GM12864 (cell line): ENCODE measurements at regions not wholly inside any gene's neighbourhood (a gene's known extent, or its start where the extent isn't known, plus 50 kb on each side); places are given as distances from the start of the nearest gene placed in this dataset.
"Not testable (repeated sequence)": the region's sequence is repeated elsewhere in the genome, so short reads cannot be mapped to it uniquely, and the experiment has no call there.

Experiments used
- DNase-seq: peaks from one replicate; pipeline ENCODE4 v3.0.0-alpha.2; 2011; ENCODE audit warnings: low read depth
- H3K4me3 ChIP-seq: 2 replicates; pipeline ENCODE4 v1.5.1; 2011; ENCODE audit warnings: mild to moderate bottlenecking, low read depth, low read length, control low read depth
- TF ChIP-seq, protein P1 (sequence below): IDR thresholded peaks from 2 replicates; pipeline ENCODE4 v1.5.1; 2011; ENCODE audit warnings: low read depth, mild to moderate bottlenecking, moderate library complexity, low read length, control low read depth, inconsistent platforms; ENCODE audit errors: missing control alignments

GRCh38 chr2:52036853-52037252, 1004.9 kb upstream of the NRXN1 start:
- no peak for DNase-seq
- H3K4me3 ChIP-seq, result no peak overlapping the region
- TF ChIP-seq, protein P1, sequence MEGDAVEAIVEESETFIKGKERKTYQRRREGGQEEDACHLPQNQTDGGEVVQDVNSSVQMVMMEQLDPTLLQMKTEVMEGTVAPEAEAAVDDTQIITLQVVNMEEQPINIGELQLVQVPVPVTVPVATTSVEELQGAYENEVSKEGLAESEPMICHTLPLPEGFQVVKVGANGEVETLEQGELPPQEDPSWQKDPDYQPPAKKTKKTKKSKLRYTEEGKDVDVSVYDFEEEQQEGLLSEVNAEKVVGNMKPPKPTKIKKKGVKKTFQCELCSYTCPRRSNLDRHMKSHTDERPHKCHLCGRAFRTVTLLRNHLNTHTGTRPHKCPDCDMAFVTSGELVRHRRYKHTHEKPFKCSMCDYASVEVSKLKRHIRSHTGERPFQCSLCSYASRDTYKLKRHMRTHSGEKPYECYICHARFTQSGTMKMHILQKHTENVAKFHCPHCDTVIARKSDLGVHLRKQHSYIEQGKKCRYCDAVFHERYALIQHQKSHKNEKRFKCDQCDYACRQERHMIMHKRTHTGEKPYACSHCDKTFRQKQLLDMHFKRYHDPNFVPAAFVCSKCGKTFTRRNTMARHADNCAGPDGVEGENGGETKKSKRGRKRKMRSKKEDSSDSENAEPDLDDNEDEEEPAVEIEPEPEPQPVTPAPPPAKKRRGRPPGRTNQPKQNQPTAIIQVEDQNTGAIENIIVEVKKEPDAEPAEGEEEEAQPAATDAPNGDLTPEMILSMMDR, result no peak

GRCh38 chr2:52036024-52036423, 1004.1 kb upstream of the NRXN1 start:
- DNase-seq, result no peak
- no peak overlapping the region for H3K4me3 ChIP-seq
- TF ChIP-seq, protein P1, result no peak

DNA sequence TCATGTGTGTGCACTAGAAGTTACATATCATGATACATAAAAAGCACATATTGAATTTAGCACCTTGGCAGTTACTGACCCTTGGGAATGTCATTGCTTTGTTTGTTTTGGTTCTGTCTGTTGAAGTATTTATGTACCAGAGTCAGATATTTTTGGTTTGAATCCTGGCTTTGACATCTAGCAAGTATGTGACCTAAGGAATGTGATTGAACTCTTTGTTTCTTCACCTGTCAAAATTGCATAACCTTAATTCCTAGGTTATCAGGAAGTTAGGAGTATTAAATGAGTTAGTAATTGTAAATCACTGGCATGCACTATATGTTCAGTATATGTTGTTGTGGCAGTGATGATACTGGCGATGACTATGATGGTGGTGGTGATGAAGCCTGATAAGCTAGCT, 1003.5 kb upstream of the NRXN1 start:
- DNase-seq, result no peak
- TF ChIP-seq, protein P1, result no peak

GRCh38 chr2:52034706-52035105, 1002.8 kb upstream of the NRXN1 start:
- TF ChIP-seq, protein P1, result no peak
- no peak overlapping the region for H3K4me3 ChIP-seq
- DNase-seq, result no peak

More for the DNA sequence above, 1003.5 kb upstream of the NRXN1 start:
- no peak overlapping the region for H3K4me3 ChIP-seq

DNA sequence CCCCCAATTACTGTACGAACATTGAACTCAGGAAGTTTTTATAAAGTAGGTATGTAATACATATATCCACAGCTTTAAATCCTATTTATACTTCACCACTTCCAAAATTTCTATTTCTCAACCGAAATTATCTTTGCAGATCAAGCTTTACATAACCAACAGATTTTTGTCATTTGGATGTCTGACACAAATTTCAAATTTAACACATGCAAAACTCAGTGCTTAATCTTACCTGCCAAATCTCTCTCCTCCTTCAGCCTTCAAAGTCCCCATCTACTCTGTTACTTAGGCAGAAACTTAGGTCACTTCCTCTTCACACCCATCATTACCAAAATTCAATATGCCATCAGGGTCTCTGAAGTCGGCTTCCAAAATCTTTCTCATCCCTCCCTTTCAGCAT, 990.1 kb upstream of the NRXN1 start:
- DNase-seq, result no peak
- H3K4me3 ChIP-seq, result no peak overlapping the region
- TF ChIP-seq, protein P1, result no peak

- no peak overlapping the region for H3K4me3 ChIP-seq
- no peak for DNase-seq
- TF ChIP-seq, protein P1, result no peak
Observed at GRCh38 chr2:52017646-52018235, 985.8 kb upstream of the NRXN1 start.

DNA sequence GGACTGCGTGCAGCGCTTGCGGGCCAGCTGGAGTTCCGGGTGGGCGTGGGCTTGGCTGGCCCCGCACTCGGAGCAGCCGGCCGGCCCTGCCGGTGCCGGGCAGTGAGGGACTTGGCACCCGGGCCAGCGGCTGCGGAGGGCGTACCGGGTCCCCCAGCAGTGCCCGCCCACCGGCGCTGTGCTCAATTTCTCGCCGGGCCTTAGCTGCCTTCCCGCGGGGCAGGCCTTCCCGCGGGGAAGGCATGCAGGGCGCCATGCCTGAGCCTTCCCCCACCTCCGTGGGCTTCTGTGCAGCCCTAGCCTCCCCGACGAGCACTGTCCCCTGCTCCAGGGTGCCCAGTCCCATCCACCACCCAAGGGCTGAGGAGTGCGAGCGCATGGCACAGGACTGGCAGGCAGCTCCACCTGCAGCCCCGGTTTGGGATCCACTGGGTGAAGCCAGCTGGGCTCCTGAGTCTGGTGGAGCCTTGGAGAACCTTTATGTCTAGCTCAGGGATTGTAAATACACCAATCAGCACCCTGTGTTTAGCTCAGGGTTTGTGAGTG, 975.0 kb upstream of the NRXN1 start:
- H3K4me3 ChIP-seq, DNase-seq: not testable (repeated sequence)
